ENCODE measurements at regions not wholly inside any gene's neighbourhood (a gene's known extent, or its start where the extent isn't known, plus 50 kb on each side); places are given as distances from the start of the nearest gene placed in this dataset.

- no peak for DNase-seq (ENCODE audit: low read depth)
Observed at GRCh38 chr21:23003951-23004350, 2005.7 kb downstream of the NCAM2 start.

- no peak for DNase-seq (ENCODE audit: low read depth)
Observed at GRCh38 chr21:23008601-23009202, 2010.5 kb downstream of the NCAM2 start.

GRCh38 chr21:23009360-23009759, 2011.2 kb downstream of the NCAM2 start:
- no peak for DNase-seq (ENCODE audit: low read depth)

DNA sequence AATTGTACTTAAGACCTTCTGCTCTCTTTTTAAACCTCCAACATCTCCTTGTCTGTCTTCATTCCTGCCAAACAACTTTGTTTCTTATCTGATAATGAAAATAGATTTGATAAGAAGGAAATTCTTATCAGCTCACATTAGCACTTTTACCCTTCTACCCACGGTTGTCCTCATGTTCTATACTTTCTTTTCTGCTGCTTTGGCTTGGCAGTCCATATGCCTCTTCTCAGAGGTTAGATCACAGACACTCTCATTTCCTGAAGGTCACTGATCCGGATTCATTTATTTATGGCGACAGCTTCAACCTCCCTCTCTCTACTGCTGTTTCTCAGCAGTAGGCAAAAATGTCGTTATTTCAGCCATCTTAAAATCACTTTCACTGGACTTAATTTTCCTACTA, 2015.8 kb downstream of the NCAM2 start:
- no peak for DNase-seq (ENCODE audit: low read depth)

DNA sequence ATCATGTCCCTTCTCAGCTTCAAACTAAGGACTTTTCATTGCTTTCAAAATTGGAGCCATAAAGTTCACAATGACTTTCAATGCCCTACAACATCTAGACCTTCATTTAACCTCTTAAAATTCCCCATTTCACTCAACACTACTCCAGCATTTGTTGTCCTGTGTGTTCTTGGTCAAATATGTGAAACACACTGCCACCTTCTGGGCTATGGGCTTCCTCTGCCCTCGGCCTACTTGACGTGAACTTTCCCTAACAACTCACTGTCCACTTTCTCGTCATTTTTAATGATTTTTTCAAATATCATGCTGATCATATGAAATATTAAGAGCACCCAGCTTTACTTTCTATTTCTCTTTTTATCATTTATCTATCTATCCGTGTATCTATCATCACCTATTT, 2018.4 kb downstream of the NCAM2 start:
- DNase-seq (ENCODE audit: low read depth): no peak

GRCh38 chr21:23017989-23018388, 2019.8 kb downstream of the NCAM2 start:
- DNase-seq (ENCODE audit: low read depth): no peak

DNA sequence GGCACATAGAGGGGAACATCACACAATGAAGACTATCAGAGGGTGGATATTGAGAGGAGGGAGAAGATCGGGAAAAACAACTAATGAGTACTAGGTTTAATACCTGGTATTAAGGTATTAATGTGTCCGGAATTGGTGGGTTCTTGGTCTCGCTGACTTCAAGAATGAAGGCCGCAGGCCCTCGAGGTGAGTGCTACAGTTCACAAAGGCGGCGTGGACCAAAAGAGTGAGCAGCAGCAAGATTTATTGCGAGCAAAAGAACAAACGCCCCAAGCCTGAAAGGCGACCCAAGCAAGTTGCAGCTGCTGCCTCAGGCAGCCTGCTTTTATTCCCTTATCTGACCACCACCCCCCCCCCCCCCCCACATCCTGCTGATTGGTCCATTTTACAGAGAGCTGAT, 2022.8 kb downstream of the NCAM2 start:
- DNase-seq (ENCODE audit: low read depth): no peak

DNA sequence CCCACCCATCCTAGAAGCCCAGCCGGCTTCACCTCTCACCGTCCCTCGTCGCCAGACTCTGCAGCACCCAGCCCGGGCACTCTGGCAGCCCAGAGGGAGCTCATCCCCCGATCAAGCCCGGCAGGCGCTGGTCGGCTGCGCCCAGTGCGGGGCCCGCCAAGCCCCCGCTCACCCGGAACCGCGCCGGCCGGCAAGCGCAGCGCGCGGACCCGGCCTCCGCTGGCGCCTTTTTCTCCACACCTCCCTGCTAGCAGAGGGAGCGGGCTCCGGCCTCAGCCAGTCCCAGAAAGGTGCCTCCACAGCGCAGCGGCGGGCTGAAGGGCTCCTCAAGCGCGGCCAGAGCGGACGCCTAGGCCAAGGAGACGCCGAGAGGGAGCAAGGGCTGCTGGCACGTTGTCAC, 2023.3 kb downstream of the NCAM2 start:
- no peak for DNase-seq (ENCODE audit: low read depth)

- DNase-seq (ENCODE audit: low read depth): no peak
Observed at GRCh38 chr21:23026878-23027277, 2028.7 kb downstream of the NCAM2 start.

- DNase-seq (ENCODE audit: low read depth): no peak
Observed at GRCh38 chr21:23039846-23040245, 2041.6 kb downstream of the NCAM2 start.

DNA sequence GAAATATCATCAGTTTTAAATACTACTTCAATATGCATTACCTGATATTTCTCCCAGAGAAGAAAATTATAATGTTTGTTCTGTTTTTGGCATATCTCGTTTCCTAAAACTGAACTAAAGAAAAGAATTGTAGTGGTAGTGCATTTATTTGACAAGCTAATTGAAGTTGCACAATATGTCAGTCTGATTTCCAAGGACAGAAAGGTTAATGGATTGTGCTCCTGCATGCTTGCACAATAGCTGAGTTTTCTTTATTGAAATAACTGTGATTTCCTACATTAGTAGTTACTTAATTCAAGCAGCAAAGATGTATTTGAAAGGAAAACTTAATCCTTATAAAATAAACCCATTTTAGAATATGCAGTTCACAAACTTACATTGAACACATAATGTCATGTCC, 2047.7 kb downstream of the NCAM2 start:
- no peak for DNase-seq (ENCODE audit: low read depth)

- no peak for DNase-seq (ENCODE audit: low read depth)
Observed at GRCh38 chr21:23067672-23068071, 2069.5 kb downstream of the NCAM2 start.

DNA sequence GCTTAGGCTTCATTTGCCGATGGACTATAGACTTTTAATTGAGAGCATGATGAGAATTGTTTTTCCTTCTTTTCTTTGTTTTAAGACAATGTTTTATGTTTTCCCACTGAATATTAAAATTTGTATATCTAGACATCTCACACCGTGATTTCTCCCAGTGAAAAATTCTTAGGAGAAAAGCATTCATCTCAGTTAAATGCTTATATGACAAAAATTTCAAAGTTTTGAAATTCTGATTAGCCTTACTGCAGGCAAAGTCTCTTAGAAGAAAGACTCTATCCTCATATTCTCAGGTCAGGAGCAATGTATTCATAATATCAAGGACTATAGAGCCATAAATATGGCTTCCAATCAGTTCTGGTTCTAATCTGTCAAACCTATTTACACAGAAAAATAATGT, 2085.0 kb downstream of the NCAM2 start:
- DNase-seq (ENCODE audit: low read depth): no peak

DNA sequence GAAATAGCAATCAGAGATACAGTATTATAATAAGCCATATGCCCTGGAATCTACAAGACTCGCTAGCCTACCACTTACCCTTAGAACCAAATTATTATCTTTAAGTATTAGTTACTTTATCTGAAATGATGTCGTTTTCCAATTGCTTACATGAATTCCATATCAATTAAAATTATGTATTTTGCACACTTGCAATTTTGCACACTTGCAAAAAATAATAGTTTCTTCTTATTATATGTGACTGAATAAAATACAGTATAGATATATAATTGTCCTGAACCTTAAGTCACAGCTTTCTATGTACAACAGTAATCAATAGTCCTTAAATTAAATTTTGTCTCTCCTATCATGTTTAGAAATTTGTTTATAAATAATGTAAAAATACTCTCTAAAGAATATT, 2095.1 kb downstream of the NCAM2 start:
- DNase-seq (ENCODE audit: low read depth): no peak

DNA sequence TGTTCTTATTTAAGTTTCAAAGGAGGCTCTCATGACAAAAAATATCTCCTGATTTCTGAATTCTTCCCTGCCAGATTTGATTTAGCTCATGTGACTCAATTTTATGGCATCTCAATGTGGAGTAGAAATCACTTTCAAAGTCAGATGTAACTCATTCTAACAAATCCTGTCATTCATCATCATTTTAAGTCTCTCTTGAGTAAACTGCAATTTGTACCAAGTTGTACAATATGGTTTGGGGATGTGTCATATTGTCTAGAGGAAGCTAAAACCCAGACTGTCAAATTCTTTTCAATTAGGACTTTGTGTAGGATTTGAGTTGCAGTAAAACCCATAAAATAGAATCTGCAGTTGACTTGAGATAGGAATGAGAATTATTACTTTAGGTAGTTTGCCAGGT, 2101.0 kb downstream of the NCAM2 start:
- DNase-seq (ENCODE audit: low read depth): no peak

DNA sequence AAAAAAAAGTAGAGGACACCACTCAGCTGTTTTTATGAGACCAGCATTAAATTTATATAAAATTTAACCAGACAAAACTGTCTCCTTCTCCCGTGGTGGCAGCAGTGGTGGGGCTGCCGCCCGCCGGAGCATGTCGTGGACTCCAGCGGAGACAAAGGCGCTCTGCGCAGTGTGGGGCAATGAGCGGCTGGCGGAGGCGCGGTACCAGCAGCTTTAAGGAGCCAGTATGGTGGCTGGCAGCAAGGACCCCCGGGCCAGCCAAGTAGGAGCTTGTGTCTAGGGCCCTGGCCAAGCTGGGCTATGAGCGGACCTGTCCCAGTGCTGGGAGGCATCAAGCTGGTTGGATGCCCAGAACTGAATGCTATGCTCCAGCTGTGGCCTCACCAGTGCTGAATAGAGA, 2102.9 kb downstream of the NCAM2 start:
- DNase-seq (ENCODE audit: low read depth): no peak

GRCh38 chr21:23108533-23108932, 2110.3 kb downstream of the NCAM2 start:
- DNase-seq (ENCODE audit: low read depth): no peak

DNA sequence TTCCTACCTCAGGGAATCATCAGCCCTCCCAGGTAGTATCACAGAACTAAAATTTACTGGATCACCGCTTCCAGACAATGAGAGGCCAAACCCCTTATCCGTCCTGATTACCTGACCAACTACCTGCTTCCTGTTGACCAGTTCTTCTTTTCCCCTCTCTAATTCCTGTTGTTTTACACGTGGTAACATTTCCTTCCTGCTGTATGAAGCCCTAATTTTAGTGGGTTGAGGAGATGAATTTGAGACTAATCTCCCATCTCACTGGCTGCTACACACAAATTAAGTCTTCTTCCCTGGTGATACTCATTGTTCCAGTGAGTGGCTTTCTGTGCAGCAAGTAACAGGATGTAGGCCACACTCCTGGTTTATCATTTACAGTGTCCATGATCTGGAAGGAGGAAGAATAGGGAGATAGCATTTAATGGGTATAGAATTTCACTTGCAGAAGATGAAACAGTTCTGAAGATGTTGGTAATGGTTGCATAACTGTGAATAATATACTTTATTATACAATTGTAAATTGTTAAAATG, 2112.9 kb downstream of the NCAM2 start:
- DNase-seq (ENCODE audit: low read depth): no peak

- no peak for DNase-seq (ENCODE audit: low read depth)
Observed at GRCh38 chr21:23119491-23119890, 2121.3 kb downstream of the NCAM2 start.

GRCh38 chr21:23127973-23128372, 2129.8 kb downstream of the NCAM2 start:
- DNase-seq (ENCODE audit: low read depth): no peak

DNA sequence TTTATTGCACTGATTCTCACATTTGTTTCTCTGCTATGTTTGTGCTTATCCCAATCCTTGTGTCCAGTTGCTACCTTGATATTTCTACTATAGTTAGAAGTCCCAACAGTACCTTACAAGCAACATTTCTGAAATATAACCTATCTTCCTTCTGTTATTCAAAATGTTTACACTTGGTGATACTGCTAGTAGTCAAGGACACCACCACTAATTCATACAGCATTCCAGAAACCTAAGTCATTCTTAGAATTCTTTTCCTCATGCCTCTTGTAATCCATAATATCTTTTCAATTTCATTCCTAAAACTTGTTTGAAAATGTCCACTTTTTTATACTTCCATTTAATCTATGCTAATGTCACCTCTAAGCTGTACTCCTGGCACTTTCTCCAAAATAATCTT, 2132.1 kb downstream of the NCAM2 start:
- no peak for DNase-seq (ENCODE audit: low read depth)

GRCh38 chr21:23131177-23131576, 2133.0 kb downstream of the NCAM2 start:
- no peak for DNase-seq (ENCODE audit: low read depth)

DNA sequence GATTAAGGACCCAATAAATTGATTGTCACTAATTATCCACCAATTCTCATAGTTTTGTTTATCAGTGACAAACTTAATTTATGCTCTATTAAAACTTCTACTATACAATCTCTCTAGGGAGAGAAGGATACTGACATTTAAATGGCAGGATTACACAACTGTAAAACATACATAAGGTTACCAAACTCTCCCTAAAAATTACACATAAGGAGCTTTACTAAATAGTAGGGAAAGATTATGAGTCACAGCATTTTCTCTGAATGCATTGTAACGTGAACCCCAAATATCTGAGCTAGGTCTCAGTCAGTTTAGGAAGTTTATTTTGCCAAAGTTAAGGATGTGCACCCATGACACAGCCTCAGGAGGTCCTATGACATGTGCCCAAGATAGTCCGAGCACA, 2140.6 kb downstream of the NCAM2 start:
- DNase-seq (ENCODE audit: low read depth): no peak

DNA sequence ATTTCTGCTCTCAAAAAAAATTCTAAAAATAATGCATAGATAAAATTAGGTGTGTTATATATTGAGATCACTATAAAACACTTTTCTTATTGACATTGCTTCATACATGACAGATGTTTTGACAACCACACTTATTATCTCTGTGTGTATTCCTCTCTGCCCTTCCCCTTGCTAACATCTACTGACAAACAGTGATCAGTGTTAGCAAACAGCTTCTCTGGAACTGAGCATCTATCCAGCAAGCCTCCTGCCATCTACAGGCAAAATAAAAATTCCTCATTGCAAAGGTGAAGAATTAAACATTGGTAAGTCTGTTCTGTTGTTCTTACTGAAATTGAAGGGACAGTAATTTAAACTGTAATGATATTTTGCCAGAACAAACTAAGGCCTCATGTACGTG, 2153.9 kb downstream of the NCAM2 start:
- DNase-seq (ENCODE audit: low read depth): no peak

Data from myocyte (in vitro differentiated cells).